HG02981 (cell line): ENCODE measurements at regions not wholly inside any gene's neighbourhood (a gene's known extent, or its start where the extent isn't known, plus 50 kb on each side); places are given as distances from the start of the nearest gene placed in this dataset.

ENCODE experiments used
- ATAC-seq: cut with Tn5 transposase; IDR thresholded peaks from one replicate; pipeline ENCODE4 v1.9.1; 2021; ENCODE audit warnings: mild to moderate bottlenecking, moderate library complexity; ENCODE audit not compliant: unreplicated experiment

GRCh38 chr6:40645043-40645442, 57.9 kb upstream of the LRFN2 start:
- ATAC-seq: no peak

GRCh38 chr6:40642837-40643236, 55.7 kb upstream of the LRFN2 start:
- no peak for ATAC-seq

GRCh38 chr6:40642190-40642589, 55.0 kb upstream of the LRFN2 start:
- no peak for ATAC-seq

GRCh38 chr6:40640599-40641227, 53.5 kb upstream of the LRFN2 start:
- ATAC-seq: no peak
